Peyer's patch (tissue), 4 donors: ENCODE measurements at regions not wholly inside any gene's neighbourhood (a gene's known extent, or its start where the extent isn't known, plus 50 kb on each side); places are given as distances from the start of the nearest gene placed in this dataset.

Experiments used
- POLR2A ChIP-seq, 2 donors: fragments of 450-650 bp; IDR thresholded peaks; one replicate each; pipeline ENCODE4 v1.5.1; 2017; ENCODE audit warnings: antibody characterized with exemption in 2 of 2, mild to moderate bottlenecking in 2 of 2, moderate library complexity in 2 of 2
- TF ChIP-seq, protein P1 (sequence below), 6 experiments: fragments of 450-650 bp in 4 of 6; fragments of 200-600 bp in 2 of 6; sonication (generic) in 1 of 6; IDR thresholded peaks; one replicate each; pipeline ENCODE4 v1.5.1; 2017 to 2019; ENCODE audit warnings: antibody characterized with exemption in 6 of 6, mild to moderate bottlenecking in 3 of 6, moderate library complexity in 1 of 6

DNA sequence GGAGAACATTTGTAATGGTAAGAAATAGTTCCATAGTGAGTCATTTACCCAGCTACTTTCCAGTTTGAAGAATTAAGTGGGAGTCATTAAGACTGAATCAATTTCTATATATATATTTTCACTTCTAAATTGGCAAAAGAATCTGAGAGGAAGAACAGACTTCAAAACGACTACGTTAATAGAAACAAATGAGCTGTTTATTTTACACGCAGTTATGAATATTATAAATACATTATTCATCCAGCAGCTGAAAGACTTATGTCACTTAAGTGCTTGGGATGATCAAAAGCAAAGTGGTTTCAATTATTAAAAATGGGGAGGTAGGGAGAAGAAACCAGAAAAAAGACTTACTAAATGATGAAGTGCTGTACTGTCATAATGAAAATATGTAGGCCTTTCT is 260.5 kb upstream of the DDX53 start:
- TF ChIP-seq, protein P1, sequence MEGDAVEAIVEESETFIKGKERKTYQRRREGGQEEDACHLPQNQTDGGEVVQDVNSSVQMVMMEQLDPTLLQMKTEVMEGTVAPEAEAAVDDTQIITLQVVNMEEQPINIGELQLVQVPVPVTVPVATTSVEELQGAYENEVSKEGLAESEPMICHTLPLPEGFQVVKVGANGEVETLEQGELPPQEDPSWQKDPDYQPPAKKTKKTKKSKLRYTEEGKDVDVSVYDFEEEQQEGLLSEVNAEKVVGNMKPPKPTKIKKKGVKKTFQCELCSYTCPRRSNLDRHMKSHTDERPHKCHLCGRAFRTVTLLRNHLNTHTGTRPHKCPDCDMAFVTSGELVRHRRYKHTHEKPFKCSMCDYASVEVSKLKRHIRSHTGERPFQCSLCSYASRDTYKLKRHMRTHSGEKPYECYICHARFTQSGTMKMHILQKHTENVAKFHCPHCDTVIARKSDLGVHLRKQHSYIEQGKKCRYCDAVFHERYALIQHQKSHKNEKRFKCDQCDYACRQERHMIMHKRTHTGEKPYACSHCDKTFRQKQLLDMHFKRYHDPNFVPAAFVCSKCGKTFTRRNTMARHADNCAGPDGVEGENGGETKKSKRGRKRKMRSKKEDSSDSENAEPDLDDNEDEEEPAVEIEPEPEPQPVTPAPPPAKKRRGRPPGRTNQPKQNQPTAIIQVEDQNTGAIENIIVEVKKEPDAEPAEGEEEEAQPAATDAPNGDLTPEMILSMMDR (IDR thresholded peaks at IDR 0.05) = no peak
- no peak for TF ChIP-seq POLR2A (IDR thresholded peaks at IDR 0.05)
